VCaP (cell line): ENCODE measurements at regions not wholly inside any gene's neighbourhood (a gene's known extent, or its start where the extent isn't known, plus 50 kb on each side); places are given as distances from the start of the nearest gene placed in this dataset.

Source experiments
- H3K27ac ChIP-seq: fragments of 450-650 bp; 2 replicates; pipeline ENCODE4 v1.5.1; 2017
- TF ChIP-seq, protein P1 (sequence below): fragments of 450-650 bp; conservative IDR thresholded peaks from 2 replicates; pipeline ENCODE4 v1.5.1; 2017; ENCODE audit warnings: mild to moderate bottlenecking, moderate library complexity

DNA sequence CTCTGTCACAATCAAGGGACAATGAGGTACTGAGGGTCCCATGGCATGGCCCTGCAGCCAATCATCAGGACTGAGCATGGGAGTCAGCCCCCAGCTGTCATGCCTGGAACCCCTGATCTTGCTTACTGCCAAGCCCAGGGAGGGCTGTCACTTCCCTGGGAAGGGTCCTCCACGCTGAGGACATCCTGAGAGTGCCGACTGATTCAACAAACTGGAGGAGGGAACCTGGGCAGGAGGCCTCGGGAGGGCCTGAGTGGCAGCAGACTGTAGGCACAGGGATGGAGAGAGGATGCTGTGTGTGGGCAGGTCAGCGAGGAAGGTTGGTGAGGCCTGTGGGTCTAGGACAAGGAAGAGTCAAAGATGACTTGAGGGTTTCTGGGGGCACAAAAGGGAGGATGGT lies 154.3 kb downstream of the ZNF248 start:
- TF ChIP-seq, protein P1, sequence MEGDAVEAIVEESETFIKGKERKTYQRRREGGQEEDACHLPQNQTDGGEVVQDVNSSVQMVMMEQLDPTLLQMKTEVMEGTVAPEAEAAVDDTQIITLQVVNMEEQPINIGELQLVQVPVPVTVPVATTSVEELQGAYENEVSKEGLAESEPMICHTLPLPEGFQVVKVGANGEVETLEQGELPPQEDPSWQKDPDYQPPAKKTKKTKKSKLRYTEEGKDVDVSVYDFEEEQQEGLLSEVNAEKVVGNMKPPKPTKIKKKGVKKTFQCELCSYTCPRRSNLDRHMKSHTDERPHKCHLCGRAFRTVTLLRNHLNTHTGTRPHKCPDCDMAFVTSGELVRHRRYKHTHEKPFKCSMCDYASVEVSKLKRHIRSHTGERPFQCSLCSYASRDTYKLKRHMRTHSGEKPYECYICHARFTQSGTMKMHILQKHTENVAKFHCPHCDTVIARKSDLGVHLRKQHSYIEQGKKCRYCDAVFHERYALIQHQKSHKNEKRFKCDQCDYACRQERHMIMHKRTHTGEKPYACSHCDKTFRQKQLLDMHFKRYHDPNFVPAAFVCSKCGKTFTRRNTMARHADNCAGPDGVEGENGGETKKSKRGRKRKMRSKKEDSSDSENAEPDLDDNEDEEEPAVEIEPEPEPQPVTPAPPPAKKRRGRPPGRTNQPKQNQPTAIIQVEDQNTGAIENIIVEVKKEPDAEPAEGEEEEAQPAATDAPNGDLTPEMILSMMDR, result no peak
- no peak overlapping the region for H3K27ac ChIP-seq

DNA sequence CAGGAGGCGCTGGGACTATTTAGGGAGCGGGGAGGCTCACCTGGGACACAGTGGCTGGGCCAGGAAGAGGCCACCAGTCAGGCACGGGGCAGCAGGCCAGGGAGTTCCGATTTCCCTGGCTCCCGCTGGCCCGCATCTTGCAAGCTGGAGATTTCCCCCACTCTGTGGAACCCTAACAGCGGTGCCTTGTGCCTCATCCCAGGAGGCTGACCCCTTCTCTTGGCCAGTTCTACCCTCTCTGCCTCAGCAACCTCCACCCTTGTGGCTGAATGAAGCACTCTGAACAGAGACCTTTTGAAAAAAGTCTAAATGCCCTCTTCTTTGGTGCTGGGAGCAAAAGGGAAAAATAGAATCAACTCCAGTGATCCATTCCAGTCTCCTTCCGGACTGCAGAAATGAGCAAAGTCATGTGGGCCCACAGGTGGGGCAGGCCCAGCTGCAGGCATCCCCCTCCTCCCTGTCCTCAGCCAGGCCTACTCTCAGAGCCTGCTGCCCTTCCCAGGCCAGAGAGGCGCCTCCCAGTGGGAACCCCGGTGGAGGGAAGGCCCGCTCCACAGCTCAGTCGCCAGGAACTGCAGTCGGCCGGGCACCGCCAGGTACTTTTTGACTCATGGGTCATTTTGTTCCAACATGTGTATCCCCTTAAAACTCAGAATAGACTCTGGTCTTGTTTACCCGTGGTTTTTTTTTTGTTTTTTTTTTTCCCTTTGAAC lies 155.5 kb downstream of the ZNF248 start:
- no peak overlapping the region for H3K27ac ChIP-seq
- TF ChIP-seq, protein P1, result no peak

DNA sequence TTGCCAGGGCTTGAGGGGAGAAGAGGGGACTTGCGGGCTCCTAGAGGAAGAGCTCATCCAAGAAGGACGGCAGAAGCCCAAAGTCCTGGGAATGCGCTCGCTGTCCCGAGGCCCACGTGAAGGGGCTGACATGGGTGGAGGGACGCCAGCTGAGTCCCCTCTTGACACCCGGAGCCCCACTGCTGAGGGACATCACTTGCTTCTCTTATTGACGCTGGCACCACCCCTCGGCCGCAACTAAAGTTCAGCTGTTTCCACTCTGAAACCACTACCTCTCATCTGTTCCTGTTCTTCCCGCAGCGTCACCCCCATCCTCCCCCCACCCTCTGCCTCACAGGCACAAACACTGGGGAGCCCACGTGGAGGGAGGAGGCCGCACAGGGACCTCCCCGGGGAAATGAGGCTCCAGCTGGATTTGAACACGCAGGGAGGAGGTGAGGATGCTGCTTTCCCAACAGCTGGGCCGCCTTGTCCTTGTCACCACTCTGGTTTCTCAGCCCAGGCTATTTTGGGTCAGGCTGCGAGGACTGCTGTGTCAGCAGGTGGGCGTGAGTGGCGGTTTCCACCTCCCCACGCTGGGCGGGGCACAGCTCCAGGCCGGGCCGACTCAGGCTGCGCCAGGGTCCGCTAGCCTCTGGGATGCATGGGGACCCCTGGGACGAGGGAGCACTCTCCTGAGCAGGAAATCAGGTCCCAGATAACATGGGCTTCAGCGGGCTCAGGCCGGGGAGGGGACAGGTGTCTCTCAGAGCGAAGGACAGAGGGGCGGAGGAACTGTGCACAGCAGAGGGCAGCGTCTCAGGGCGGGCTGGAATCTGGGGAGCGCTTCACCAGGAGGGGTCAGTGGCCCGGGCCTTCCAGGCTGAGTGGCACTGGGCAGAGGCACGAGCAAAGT lies 156.3 kb downstream of the ZNF248 start:
- H3K27ac ChIP-seq, result no peak overlapping the region
- TF ChIP-seq, protein P1, result no peak

DNA sequence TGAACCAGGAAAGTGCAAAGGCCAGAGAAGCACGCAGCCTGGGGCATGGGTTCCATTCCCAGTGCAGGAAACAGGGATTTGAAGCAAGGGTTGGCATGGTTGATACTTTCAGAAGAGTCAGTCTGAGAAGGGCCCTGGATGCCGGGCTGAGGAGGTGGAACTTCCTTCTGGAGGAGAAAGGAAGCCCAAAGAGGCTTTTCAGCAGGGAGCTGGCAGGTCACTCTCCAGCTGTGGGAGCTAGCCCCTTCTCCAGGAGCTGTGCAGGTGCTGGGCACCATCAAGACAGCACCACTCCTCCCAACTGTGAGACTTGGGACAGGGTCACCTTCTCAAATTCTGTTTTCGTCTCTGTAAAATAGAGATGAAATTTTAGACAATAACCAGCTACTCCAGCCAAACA lies 169.8 kb downstream of the ZNF248 start:
- TF ChIP-seq, protein P1, result no peak
- H3K27ac ChIP-seq, result no peak overlapping the region

DNA sequence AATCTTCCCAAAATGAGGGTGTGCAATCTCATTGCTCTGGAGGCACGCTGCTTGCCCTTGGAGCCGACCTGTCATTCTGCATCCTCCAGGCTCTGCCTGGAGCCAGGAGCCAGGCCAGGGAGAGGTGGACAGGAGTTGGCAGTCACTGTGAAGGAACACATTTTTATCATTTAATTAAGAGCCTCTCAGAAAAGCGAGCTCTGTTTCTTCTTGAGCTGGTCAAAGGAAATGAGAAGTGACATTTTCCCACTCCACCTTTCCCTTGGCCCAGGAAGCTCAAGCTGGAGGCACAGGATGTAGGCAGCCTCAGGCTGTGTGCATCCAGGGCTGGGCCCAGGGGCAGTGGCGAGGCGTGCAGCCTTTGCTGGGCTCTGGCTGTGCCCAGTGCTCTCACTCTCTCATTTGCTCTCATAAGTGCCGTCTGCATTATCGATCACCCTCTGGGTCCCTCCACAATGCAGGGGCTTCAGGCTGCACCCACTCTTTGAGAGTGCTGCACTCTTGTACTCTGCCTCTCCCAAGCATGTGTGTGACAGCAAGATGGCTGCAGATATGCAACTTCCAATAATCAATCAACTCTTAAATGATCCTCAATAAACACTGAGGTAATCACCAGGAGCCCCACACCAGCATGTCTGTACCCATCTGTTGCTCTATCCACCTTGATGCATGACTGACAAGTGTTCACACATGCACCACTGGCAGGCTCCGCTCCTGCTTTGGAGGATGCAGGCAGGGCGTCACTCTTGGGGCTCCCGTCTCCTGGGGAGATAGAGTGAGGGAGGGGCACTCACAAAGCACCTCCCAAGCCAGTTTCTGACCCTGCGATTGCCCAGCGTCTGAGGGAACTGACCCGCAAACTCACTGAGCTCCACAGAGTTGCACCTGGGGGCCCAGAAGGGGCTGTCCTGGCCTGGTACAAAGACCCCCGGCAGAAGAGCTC lies 171.4 kb downstream of the ZNF248 start:
- TF ChIP-seq, protein P1, result no peak
- H3K27ac ChIP-seq, result no peak overlapping the region

DNA sequence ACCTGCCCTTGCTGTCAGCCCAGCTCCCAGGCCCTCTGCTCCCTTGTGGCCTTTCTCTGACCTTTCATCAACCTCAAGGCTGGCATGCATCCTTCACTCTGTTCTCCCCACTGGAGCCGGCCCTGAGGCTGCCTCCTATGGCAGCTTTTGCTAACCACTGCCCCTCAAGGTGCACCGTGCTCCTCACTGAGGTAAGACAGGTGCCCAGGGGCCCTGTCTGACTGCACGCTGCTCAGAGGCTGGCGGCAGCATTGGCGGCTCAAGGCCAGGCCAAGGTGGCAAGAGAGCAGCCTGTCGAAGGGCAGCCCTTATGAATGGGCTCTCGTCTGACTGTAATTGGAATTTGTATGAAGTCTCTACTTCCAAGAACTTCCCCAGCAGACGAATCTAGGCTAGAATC lies 172.6 kb downstream of the ZNF248 start:
- TF ChIP-seq, protein P1, result no peak
- no peak overlapping the region for H3K27ac ChIP-seq
